ENCODE measurements at regions not wholly inside any gene's neighbourhood (a gene's known extent, or its start where the extent isn't known, plus 50 kb on each side); places are given as distances from the start of the nearest gene placed in this dataset.
A peak's percentile ranks its signal among the peaks of the same experiment; 100 is the strongest.

DNA sequence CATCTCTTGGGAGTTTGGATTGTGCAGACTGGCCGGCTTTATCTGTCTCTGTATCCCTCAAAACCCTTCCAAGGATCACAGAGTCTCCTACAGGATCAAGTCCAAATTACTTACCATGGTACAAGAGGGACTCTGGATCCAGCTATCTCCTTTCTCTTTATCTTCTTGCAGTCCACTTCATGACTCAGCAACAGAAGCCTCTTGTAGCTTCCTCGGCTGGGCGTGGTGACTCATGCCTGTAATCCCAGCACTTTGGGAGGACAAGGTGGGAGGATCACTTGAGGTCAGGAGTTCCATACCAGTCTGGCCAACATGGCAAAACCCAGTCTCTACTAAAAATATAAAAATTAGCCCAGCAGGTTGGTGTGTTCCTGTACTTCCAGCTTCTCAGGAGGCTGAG lies 189.7 kb downstream of the BCAT1 start (continued):
- TF ChIP-seq NFE2 (IDR thresholded peaks at IDR 0.05; ENCODE audit: low read depth) (peak; percentile 87), TCF3 (CRISPR knock-in tag; IDR thresholded peaks at IDR 0.05) (peak; percentile 47; the same call in 1 of the 2 replicates), EZH2 (IDR thresholded peaks at IDR 0.05; ENCODE audit: borderline replicate concordance, low read depth, low read length) (no peak), SMARCE1 (IDR thresholded peaks at IDR 0.05) (peak; percentile 94), ZNF583 (CRISPR knock-in tag; IDR thresholded peaks at IDR 0.05) (no peak), E2F3 (CRISPR knock-in tag; IDR thresholded peaks at IDR 0.05) (no peak), ZC3H11A (IDR thresholded peaks at IDR 0.05; ENCODE audit: low read depth, low read length) (no peak), ZNF79 (CRISPR knock-in tag; IDR thresholded peaks at IDR 0.05; ENCODE audit: low read depth) (no peak), CBFA2T2 (conservative IDR thresholded peaks at IDR 0.05) (peak; percentile 41), KLF6 (CRISPR knock-in tag; IDR thresholded peaks at IDR 0.05; ENCODE audit: borderline replicate concordance) (no peak), HMG20A (CRISPR knock-in tag; conservative IDR thresholded peaks at IDR 0.05) (no peak), ZNF232 (CRISPR knock-in tag; IDR thresholded peaks at IDR 0.05) (no peak), HNRNPLL (IDR thresholded peaks at IDR 0.05; ENCODE audit: low read depth, low read length, poor library complexity, severe bottlenecking) (no peak), HSF4 (CRISPR knock-in tag; IDR thresholded peaks at IDR 0.05; ENCODE audit: borderline replicate concordance) (no peak), CHD4 (IDR thresholded peaks at IDR 0.05; ENCODE audit: insufficient read depth, insufficient replicate concordance, low read depth, low read length, poor library complexity, severe bottlenecking) (no peak), SNIP1 (IDR thresholded peaks at IDR 0.05; ENCODE audit: low read depth) (no peak), ZSCAN32 (CRISPR knock-in tag; IDR thresholded peaks at IDR 0.05) (no peak)
- TF ChIP-seq, protein P1, sequence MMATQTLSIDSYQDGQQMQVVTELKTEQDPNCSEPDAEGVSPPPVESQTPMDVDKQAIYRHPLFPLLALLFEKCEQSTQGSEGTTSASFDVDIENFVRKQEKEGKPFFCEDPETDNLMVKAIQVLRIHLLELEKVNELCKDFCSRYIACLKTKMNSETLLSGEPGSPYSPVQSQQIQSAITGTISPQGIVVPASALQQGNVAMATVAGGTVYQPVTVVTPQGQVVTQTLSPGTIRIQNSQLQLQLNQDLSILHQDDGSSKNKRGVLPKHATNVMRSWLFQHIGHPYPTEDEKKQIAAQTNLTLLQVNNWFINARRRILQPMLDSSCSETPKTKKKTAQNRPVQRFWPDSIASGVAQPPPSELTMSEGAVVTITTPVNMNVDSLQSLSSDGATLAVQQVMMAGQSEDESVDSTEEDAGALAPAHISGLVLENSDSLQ (IDR thresholded peaks at IDR 0.05): no peak
- TF ChIP-seq, protein P2, sequence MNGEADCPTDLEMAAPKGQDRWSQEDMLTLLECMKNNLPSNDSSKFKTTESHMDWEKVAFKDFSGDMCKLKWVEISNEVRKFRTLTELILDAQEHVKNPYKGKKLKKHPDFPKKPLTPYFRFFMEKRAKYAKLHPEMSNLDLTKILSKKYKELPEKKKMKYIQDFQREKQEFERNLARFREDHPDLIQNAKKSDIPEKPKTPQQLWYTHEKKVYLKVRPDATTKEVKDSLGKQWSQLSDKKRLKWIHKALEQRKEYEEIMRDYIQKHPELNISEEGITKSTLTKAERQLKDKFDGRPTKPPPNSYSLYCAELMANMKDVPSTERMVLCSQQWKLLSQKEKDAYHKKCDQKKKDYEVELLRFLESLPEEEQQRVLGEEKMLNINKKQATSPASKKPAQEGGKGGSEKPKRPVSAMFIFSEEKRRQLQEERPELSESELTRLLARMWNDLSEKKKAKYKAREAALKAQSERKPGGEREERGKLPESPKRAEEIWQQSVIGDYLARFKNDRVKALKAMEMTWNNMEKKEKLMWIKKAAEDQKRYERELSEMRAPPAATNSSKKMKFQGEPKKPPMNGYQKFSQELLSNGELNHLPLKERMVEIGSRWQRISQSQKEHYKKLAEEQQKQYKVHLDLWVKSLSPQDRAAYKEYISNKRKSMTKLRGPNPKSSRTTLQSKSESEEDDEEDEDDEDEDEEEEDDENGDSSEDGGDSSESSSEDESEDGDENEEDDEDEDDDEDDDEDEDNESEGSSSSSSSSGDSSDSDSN (IDR thresholded peaks at IDR 0.05; ENCODE audit: borderline replicate concordance in 1 of 2, low read depth in 2 of 2, low read length in 2 of 2): no peak
- TF ChIP-seq, protein P3, sequence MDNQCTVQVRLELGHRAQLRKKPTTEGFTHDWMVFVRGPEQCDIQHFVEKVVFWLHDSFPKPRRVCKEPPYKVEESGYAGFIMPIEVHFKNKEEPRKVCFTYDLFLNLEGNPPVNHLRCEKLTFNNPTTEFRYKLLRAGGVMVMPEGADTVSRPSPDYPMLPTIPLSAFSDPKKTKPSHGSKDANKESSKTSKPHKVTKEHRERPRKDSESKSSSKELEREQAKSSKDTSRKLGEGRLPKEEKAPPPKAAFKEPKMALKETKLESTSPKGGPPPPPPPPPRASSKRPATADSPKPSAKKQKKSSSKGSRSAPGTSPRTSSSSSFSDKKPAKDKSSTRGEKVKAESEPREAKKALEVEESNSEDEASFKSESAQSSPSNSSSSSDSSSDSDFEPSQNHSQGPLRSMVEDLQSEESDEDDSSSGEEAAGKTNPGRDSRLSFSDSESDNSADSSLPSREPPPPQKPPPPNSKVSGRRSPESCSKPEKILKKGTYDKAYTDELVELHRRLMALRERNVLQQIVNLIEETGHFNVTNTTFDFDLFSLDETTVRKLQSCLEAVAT (IDR thresholded peaks at IDR 0.05): no peak
